ENCODE measurements at regions not wholly inside any gene's neighbourhood (a gene's known extent, or its start where the extent isn't known, plus 50 kb on each side); places are given as distances from the start of the nearest gene placed in this dataset.

DNA sequence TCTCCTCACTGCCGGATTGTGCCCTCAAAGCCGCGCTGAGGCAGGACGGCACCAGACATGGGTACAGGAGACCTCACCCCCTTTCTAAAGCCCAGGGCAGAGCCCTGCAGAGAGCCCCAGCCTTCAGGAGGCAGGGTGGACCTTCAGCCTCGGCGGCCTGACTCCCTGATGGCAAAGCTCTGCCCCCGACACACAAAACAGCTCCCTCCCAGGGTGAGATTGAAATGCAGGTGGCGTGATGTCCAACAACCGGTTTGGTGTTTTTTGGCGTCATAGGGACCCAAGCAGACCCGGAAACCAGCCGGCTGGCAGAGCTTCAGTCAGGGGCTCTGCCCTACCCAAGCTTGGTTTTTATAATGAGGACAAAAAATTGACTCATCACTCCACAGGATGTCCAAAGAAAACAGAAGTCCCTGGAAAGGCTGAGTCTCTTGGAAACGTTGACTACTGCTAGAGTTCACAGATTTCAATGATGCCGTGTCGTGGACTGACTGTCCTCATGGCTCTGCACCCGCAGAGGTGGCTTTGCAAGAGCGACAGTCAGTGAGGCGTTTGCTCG is 275.2 kb upstream of the IRX1 start:
- DNase-seq = no peak

DNA sequence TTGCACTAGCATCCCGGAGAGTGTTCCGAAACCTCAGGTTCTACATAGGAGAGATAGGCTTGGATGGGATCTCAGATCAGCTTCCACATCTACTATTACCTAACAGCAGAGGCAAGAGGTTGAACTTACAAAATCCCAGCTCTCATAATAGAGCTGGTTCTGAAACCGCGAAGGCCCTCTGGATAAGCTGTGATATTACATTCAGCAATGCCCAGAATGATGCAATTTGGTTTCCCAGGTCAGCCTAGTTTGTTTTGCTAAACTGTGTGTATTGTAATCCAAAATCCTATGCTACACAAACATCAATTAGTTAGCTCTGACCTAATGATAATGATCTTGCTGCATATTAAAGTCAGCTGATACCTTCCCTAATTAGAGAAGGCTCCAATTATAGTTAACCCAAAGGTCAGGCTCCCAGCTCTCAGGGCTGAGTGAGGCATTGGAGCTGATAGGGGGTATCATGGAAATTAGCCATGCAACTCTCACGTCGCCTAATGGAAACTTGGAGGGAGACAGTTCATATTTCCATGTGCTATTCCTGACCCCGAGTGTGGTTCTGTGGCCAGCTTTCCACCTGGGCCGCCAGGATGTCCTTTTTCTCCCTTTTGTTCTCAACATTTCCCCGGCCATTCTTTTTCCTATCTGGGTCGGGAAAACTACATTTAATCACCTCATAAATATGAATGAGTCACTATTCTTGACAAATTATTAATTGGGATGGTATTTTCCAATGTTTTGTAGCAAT is 278.4 kb upstream of the IRX1 start:
- no peak for DNase-seq

DNA sequence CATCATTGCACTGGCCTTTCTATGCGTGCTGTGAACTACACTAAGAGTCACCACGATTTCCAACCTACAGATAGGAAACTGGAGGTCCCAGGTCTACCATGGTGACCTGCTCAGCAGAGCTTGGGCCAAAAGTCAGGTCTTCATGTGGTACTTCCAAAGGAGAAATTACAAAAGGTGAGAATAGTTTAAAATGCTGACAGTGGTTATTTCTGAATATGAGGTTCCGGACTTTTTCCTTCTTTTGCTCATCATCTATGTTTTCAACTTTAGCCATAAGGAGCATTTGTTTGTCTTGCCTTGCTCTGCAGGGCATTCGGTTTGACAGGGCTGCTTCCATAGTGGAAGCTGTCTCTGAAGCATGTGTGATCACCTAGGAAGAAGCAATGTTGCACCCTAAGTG is 282.1 kb upstream of the IRX1 start:
- no peak for DNase-seq

DNA sequence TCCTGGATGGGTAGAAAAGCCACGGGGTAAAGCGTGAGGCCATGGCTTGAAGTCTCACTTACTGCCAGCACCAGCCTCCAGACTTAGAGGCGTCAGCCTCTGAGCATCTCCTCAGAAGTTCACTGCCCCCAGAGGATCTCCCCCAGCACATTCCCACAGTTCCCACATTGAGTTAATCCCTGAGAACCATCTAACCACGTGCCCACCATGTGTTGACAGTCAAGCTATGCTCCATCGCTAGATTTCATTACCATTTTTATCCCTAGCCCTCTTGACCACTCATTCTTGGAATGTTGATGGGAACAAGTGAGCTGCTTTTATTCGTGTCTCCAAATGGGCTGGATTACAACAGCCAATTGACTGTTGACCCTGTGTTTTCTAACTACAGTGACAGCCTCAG is 283.3 kb upstream of the IRX1 start:
- no peak for DNase-seq

- no peak for DNase-seq
Measured at GRCh38 chr5:3311433-3311832, 284.2 kb upstream of the IRX1 start.

DNA sequence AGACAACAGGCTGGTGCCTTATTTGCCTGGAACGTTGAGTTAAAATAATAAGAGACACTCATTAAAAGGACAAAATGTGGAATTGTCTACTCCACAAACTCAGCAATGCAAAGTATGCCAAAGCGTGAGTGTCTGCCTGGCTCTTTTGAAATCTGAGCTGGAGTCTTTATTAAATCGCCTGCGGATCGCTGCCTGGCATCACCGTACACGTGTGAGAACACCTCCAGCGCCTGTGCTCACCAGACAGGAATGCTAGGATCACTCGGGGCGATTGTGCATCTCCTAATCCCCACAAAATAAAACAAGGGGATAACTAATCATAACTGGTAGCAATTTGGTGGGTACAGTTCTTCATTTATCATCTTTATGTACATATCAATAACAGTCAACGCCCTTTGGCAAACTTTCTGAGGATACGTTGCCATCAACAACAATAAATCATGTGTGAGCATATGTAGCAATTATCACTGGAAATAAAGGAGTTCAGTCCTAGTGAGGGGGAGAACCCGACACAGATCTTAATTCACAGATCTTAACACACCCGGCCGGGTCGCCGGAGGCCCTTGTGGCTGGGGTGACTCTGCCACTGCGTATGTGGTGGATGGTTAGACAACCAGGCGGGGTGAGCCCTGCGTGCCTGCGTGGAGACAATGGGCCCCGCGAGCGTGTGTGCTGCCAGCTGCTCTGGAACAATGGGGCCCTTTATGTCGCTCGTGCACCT is 284.9 kb upstream of the IRX1 start:
- DNase-seq = peak in 5 of 14 donors; percentile 18 to 59 (median 26)

GRCh38 chr5:3309538-3309937 is 286.1 kb upstream of the IRX1 start:
- no peak for DNase-seq

- DNase-seq = no peak
Measured at GRCh38 chr5:3307982-3308621, 287.5 kb upstream of the IRX1 start.

DNA sequence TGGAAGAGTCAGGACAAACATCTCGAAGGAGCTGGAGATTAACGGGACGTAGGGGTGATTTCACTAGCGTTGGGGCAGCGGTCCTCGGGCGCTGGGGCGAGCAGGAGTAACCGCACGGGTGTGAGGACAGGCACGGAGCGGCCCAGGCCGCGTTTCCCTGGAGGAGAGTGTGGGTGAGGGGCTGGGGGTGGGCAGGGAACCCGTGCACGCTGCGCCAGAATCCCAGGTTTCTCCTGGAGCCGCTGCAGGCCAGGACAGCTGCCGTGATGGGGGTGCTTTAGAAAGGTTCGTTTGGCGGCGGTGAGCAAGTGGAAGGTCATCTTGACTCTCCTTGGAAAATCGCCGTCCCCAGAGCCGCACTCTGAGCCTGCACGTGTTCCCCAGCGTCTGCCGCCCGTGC is 290.2 kb upstream of the IRX1 start:
- DNase-seq = no peak

DNA sequence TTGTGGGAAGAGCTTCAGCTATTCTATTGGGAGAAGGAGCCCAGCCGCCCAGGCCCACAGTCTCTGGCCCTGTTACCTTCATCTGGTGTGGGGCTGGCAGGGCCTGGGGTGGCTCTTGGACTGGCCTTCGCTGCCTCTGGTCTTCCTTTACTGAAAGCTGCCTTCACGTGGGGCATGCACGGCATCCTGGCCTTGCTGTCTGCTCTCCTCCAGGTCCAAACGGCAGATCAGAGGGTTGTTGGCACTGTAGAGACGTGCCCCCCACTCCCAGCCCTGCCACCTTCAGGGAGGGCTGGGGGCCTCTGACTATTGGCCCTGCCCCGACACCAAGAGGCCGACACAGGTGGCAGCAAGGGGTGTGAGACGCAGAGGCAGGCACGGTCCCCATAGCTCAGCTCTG is 291.3 kb upstream of the IRX1 start:
- no peak for DNase-seq

- no peak for DNase-seq
Measured at GRCh38 chr5:3303777-3304176, 291.9 kb upstream of the IRX1 start.

DNA sequence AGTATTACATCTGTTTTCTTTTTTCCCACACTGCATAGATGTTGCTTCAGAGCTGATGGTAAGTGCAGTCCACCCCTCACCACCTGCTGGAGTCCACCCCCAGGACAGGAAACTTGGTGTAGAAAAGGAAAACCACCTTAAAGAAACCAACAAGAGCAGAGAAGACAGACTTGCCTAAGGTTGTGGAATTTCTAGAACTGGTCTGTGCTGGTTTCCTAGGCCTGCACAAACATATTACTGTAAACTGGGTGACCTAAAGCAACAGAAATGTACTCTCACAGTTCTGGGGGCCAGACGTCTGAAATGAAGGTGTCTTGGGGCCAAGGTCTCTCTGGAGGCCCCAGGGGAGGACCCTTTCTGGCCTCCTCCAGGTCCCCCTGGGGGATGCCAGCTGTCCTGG is 293.4 kb upstream of the IRX1 start:
- no peak for DNase-seq

DNA sequence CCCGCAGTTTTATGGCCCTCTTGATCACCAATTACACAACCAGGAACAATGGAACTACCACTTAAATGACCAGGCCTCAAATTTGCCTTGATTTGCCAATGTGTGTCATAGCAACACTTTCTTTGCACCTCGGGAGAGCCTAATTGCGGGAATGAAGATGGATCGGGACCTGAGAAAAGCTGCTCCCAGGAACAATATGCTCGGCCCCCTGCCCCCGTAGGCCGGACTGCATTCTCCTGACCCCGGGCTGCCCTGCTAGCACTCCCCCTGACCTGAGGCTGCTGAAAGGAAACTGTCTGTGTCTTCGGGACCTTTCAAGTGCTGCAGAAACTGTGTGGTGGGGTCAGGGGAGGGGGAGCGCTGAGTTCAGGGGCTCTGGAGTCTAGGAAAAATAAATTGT is 294.3 kb upstream of the IRX1 start:
- DNase-seq = no peak

- no peak for DNase-seq
Measured at GRCh38 chr5:3300726-3301125, 294.9 kb upstream of the IRX1 start.

- DNase-seq = no peak
Measured at GRCh38 chr5:3299441-3299840, 296.2 kb upstream of the IRX1 start.

GRCh38 chr5:3297853-3298252 is 297.8 kb upstream of the IRX1 start:
- no peak for DNase-seq

- no peak for DNase-seq
Measured at GRCh38 chr5:3288325-3288724, 307.3 kb upstream of the IRX1 start.

DNA sequence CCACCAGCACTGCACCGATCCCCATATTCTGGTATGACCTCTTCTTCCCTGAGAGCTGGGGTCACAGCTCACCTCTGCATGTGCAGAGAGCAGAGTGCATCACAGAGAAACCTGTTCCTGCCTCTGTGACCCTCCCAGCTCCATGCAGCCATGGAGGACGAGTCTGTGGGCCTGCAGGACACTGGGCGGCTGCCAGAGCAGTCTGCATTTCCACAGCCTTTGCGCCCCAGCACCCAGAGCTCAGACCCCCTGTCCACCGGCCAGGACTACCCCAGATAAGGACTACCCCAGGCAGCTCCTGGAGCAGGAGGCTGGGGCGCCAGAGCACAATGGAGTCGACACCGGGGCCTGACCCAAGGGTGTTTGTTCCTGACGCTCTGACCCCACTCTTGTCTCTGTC is 308.1 kb upstream of the IRX1 start:
- no peak for DNase-seq

GRCh38 chr5:3285621-3286020 is 310.0 kb upstream of the IRX1 start:
- DNase-seq = no peak

- DNase-seq = no peak
Measured at GRCh38 chr5:3284506-3284905, 311.1 kb upstream of the IRX1 start.

- no peak for DNase-seq
Measured at GRCh38 chr5:3282841-3283240, 312.8 kb upstream of the IRX1 start.

- DNase-seq = no peak
Measured at GRCh38 chr5:3281366-3281765, 314.3 kb upstream of the IRX1 start.

- no peak for DNase-seq
Measured at GRCh38 chr5:3278643-3279042, 317.0 kb upstream of the IRX1 start.
